ENCODE measurements at regions not wholly inside any gene's neighbourhood (a gene's known extent, or its start where the extent isn't known, plus 50 kb on each side); places are given as distances from the start of the nearest gene placed in this dataset.

DNA sequence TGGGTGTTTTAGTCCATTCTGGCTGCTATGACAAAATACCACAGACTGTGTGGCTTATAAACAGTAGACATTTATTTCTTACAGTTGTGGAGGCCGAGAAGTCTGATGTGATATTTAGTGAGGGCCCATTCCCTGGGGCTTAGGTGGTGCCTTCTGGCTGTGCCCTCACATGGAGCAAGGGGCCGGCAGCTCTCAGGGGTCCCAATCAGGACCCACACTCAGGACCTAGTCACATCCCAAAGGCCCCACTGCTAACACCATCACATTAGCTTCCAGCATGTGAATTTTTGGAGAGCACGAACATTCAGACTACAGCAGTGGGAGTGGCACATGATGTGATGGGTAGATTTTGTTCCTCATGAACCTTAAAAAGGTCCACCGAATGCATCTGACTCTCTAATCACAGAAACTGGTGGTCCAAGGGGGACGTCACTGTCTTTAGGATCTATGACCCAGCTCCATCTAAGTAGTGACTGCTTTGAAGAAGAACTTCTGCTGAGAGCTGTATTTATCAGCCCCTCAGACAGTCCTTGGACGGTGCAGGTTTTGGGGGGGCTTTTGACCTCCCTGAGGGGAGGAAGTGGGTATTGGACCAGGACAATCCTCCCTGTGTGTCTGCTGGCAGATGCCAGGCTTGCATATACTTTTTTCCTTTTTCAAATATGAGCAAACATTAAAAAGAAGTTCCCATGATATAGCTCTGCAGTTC is 154.5 kb upstream of the ZNF32 start:
- no peak for DNase-seq

GRCh38 chr10:43801626-43802025 is 152.9 kb upstream of the ZNF32 start:
- DNase-seq, result no peak

GRCh38 chr10:43801140-43801539 is 152.5 kb upstream of the ZNF32 start:
- DNase-seq, result no peak

GRCh38 chr10:43796781-43797180 is 148.1 kb upstream of the ZNF32 start:
- no peak for DNase-seq

DNA sequence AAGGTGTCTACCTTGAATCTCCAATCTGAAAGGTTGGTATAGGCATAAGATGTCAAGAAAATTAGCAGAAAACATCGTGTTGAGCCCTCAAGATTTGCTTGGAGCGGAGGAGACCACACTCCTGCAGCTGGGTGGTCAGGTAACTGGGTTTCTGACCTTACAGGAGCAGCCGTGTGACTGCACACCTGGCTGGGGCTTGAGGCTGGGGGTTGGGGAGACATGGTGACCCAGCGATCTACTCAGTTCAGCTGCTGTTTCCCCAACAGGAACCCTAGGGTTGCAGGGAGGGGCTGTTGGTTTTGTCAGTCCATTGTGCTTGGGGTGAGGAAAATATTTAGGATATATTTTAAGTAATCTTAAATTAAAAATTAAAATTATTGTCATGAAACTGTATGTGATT is 147.0 kb upstream of the ZNF32 start:
- no peak for DNase-seq

DNA sequence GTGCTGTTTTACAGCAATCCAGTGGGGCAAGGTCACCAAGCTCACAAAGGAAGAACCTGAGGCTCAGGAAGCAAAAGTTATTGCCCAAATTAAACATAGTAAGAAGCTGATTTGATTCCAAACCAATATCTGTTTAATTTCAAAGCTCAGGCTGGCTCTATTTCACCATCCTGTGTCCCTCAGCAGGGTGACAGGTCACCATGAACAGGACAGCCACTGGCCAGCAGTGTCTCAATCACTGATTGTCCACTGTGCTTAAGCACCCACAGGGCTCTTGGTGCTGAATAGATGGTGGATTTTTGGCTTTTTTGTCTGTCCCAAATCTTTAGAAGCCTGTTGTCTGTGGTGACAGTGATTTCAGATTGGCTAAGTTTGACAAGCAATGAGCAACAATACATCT is 146.4 kb upstream of the ZNF32 start:
- no peak for DNase-seq

GRCh38 chr10:43794181-43794815 is 145.6 kb upstream of the ZNF32 start:
- no peak for DNase-seq

- DNase-seq, result no peak
Measured at GRCh38 chr10:43793704-43794103, 145.0 kb upstream of the ZNF32 start.

DNA sequence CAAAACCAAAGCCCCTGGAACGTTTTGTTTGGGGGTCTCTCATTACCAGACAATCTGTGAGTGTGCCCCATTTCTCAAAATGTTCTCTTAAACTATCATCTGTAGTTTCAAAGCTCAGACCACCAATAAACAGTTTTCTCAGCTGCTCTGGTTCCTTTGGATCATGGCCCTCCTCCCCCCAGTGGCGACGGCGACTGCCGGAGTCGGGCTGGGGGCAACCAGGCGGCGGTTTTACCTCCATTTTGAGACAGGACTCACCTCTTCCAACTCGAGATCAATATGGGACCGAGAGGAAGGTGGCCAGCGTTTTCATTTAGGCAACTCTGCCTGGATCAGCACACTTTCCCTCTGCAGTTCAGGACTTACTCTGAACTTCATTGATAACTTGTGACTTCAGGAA is 141.5 kb upstream of the ZNF32 start:
- DNase-seq, result no peak

GRCh38 chr10:43785252-43785651 is 136.6 kb upstream of the ZNF32 start:
- no peak for DNase-seq

- DNase-seq, result no peak
Measured at GRCh38 chr10:43782814-43783213, 134.1 kb upstream of the ZNF32 start.

GRCh38 chr10:43781480-43782361 is 133.0 kb upstream of the ZNF32 start:
- DNase-seq, result no peak

- DNase-seq, result no peak
Measured at GRCh38 chr10:43778571-43778970, 129.9 kb upstream of the ZNF32 start.

DNA sequence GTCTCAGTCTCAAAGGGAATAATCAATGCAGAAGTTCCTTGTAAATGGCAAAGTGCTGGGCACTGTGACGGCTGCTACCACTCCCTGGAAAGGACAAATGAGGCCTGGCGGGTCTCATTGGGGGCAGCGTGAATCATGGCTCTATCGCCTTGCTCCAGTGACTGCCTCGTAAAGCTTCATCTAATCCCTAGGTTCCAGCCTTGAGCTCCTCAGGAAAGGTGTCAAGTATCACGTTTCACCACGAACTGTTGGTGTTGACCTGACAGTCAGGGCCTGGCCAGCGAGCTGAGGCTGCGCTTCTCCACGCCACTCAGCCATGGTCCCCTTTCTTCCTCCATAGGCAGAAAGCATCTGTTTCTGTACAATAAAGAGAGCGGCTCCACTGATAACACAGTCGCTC is 126.7 kb upstream of the ZNF32 start:
- no peak for DNase-seq

GRCh38 chr10:43774234-43774769 is 125.6 kb upstream of the ZNF32 start:
- no peak for DNase-seq

- no peak for DNase-seq
Measured at GRCh38 chr10:43773736-43774135, 125.1 kb upstream of the ZNF32 start.

- DNase-seq, result no peak
Measured at GRCh38 chr10:43772171-43772570, 123.5 kb upstream of the ZNF32 start.

- no peak for DNase-seq
Measured at GRCh38 chr10:43771675-43772074, 123.0 kb upstream of the ZNF32 start.

GRCh38 chr10:43765516-43765915 is 116.8 kb upstream of the ZNF32 start:
- DNase-seq, result no peak

DNA sequence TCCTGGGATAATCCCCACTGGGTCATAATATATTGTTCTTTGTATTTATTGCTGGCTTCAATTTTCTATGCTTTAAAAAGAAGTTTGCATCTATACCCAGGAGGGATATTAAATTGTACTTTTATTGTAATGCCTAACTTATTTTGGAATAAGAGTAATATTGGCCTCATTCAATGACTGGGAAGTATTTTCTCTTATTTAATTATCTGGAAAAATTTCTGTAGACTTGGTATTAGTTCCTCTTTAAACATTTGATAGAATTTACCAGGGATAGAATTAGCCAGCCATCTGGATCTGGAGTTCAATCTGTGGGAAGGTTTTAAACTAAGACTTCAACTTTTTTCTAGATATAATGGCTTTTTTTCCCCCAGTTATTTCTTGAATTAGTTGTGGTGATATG is 115.2 kb upstream of the ZNF32 start:
- no peak for DNase-seq

DNA sequence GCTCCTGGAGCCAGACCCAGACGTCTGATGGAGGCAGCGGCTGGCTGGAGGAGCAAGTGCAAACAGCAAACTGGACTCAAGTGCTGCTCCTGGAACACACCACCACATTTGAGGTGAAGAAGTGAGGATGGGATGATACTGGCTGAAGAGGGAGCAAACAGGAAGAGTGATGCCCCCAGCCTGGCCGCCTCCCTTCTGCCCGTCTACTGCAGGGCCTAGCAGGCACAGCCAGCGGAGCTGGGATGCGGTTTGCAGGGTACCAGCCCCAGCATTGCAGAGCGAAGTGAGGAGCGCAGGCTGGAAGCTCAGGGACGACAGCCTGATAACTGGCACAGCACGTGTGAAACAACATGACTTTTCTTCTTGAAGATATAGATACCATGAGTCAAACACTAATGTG is 111.8 kb upstream of the ZNF32 start:
- DNase-seq, result no peak

- no peak for DNase-seq
Measured at GRCh38 chr10:43759216-43759615, 110.5 kb upstream of the ZNF32 start.

- DNase-seq, result no peak
Measured at GRCh38 chr10:43756341-43756740, 107.7 kb upstream of the ZNF32 start.
